ENCODE measurements at regions not wholly inside any gene's neighbourhood (a gene's known extent, or its start where the extent isn't known, plus 50 kb on each side); places are given as distances from the start of the nearest gene placed in this dataset.

DNA sequence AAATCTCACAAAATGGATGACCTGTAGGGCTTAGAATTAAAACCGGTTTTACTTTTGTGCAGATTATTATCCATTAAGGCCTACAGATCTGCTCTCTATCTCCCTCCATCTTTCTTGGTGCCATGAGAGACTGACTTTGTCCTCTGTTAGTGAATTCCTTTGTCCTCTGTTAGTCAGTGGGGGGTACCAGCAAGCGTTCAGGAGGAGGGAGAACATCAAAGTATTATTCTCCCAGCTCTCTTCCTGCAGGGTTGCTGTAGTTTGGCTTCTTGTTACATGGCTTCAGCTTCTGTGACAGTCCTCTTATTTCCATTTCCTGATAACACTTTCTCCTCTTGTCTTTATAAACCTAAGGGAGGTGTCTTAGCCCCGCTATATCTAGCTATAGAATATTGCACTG is 850.5 kb upstream of the SEMA6A start (continued):
- TF ChIP-seq, protein P1, sequence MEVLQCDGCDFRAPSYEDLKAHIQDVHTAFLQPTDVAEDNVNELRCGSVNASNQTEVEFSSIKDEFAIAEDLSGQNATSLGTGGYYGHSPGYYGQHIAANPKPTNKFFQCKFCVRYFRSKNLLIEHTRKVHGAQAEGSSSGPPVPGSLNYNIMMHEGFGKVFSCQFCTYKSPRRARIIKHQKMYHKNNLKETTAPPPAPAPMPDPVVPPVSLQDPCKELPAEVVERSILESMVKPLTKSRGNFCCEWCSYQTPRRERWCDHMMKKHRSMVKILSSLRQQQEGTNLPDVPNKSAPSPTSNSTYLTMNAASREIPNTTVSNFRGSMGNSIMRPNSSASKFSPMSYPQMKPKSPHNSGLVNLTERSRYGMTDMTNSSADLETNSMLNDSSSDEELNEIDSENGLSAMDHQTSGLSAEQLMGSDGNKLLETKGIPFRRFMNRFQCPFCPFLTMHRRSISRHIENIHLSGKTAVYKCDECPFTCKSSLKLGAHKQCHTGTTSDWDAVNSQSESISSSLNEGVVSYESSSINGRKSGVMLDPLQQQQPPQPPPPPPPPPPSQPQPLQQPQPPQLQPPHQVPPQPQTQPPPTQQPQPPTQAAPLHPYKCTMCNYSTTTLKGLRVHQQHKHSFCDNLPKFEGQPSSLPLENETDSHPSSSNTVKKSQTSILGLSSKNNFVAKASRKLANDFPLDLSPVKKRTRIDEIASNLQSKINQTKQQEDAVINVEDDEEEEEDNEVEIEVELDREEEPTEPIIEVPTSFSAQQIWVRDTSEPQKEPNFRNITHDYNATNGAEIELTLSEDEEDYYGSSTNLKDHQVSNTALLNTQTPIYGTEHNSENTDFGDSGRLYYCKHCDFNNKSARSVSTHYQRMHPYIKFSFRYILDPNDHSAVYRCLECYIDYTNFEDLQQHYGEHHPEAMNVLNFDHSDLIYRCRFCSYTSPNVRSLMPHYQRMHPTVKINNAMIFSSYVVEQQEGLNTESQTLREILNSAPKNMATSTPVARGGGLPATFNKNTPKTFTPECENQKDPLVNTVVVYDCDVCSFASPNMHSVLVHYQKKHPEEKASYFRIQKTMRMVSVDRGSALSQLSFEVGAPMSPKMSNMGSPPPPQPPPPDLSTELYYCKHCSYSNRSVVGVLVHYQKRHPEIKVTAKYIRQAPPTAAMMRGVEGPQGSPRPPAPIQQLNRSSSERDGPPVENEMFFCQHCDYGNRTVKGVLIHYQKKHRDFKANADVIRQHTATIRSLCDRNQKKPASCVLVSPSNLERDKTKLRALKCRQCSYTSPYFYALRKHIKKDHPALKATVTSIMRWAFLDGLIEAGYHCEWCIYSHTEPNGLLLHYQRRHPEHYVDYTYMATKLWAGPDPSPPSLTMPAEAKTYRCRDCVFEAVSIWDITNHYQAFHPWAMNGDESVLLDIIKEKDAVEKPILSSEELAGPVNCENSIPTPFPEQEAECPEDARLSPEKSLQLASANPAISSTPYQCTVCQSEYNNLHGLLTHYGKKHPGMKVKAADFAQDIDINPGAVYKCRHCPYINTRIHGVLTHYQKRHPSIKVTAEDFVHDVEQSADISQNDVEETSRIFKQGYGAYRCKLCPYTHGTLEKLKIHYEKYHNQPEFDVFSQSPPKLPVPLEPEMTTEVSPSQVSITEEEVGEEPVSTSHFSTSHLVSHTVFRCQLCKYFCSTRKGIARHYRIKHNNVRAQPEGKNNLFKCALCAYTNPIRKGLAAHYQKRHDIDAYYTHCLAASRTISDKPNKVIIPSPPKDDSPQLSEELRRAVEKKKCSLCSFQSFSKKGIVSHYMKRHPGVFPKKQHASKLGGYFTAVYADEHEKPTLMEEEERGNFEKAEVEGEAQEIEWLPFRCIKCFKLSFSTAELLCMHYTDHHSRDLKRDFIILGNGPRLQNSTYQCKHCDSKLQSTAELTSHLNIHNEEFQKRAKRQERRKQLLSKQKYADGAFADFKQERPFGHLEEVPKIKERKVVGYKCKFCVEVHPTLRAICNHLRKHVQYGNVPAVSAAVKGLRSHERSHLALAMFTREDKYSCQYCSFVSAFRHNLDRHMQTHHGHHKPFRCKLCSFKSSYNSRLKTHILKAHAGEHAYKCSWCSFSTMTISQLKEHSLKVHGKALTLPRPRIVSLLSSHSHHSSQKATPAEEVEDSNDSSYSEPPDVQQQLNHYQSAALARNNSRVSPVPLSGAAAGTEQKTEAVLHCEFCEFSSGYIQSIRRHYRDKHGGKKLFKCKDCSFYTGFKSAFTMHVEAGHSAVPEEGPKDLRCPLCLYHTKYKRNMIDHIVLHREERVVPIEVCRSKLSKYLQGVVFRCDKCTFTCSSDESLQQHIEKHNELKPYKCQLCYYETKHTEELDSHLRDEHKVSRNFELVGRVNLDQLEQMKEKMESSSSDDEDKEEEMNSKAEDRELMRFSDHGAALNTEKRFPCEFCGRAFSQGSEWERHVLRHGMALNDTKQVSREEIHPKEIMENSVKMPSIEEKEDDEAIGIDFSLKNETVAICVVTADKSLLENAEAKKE (CRISPR knock-in tag; IDR thresholded peaks at IDR 0.05), result no peak
- TF ChIP-seq NANOG (IDR thresholded peaks at IDR 0.05; ENCODE audit: borderline replicate concordance) (no peak), POLR2AphosphoS5 (IDR thresholded peaks at IDR 0.05; ENCODE audit: low read depth) (no peak)

DNA sequence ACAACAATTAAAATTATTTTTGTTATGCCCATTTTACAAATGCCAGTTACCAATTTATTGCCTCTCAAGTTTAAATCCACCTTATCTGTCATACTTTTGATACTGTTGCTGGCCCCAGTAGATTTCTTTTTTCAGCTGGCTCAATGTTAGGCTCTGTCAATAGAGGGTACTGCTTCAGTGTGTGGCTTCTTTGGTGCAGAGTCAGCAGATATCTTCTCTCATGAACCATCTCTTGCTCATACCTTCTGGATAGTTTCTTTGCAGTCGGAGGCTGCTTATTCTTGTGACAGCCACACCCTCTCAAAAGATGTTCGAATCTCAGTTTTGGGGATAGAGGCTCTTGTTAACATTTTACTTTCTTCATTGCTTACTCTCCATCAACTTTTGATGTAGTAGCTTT is 849.9 kb upstream of the SEMA6A start:
- no peak overlapping the region for H3K27ac ChIP-seq (ENCODE audit: low read depth)
- no peak overlapping the region for H3K27ac Mint-ChIP-seq
- TF ChIP-seq STAT1 (IDR thresholded peaks at IDR 0.05; ENCODE audit: unreplicated experiment) (no peak), POLR2AphosphoS5 (IDR thresholded peaks at IDR 0.05; ENCODE audit: low read depth) (no peak), EZH2phosphoT487 (IDR thresholded peaks at IDR 0.05; ENCODE audit: unreplicated experiment) (no peak), ZNF331 (CRISPR knock-in tag; IDR thresholded peaks at IDR 0.05; ENCODE audit: low read depth) (no peak)
- TF ChIP-seq, protein P2, sequence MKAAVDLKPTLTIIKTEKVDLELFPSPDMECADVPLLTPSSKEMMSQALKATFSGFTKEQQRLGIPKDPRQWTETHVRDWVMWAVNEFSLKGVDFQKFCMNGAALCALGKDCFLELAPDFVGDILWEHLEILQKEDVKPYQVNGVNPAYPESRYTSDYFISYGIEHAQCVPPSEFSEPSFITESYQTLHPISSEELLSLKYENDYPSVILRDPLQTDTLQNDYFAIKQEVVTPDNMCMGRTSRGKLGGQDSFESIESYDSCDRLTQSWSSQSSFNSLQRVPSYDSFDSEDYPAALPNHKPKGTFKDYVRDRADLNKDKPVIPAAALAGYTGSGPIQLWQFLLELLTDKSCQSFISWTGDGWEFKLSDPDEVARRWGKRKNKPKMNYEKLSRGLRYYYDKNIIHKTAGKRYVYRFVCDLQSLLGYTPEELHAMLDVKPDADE (IDR thresholded peaks at IDR 0.05), result no peak
- TF ChIP-seq, protein P1 (CRISPR knock-in tag; IDR thresholded peaks at IDR 0.05), result no peak
- no peaks in the 10 kb centered on the region for H3K36me3 ChIP-seq (ENCODE audit: insufficient read depth)
- ATAC-seq (no peak), DNase-seq (ENCODE audit: low spot score) (no peak)
- peaks cover 11% of the 10 kb centered on the region for H3K4me1 Mint-ChIP-seq
- H3F3A ChIP-seq (replicated peaks; ENCODE audit: low read depth), result no peaks in the 10 kb centered on the region
- H3K27me3 ChIP-seq (ENCODE audit: insufficient read depth), result no peaks in the 10 kb centered on the region
- H3K4me1 ChIP-seq (ENCODE audit: insufficient read depth), result no peaks in the 10 kb centered on the region; the same call in none of the 2 replicates
- no peaks in the 10 kb centered on the region; the same call in 2 of the 3 replicates for H3K9me3 Mint-ChIP-seq
- H2AFZ ChIP-seq, result no peak overlapping the region
- H4K20me1 ChIP-seq (replicated peaks; ENCODE audit: insufficient read depth), result no peaks in the 10 kb centered on the region
- H3K9me2 ChIP-seq (ENCODE audit: insufficient read depth), result no peaks in the 10 kb centered on the region
- H3K4me2 ChIP-seq, result no peak overlapping the region
- H3K4me3 ChIP-seq, result no peak overlapping the region
- H3K36me3 Mint-ChIP-seq (ENCODE audit: low read depth), result peaks cover 4% of the 10 kb centered on the region; the same call in 1 of the 3 replicates
- no peaks in the 10 kb centered on the region for H3K79me2 ChIP-seq (replicated peaks; ENCODE audit: insufficient read depth)
- no peak overlapping the region for H3K4me3 Mint-ChIP-seq
- no peaks in the 10 kb centered on the region for H3K27me3 Mint-ChIP-seq (ENCODE audit: insufficient read depth, low read depth, poor library complexity)

Data from GM23338 (cell line).